ENCODE measurements at regions not wholly inside any gene's neighbourhood (a gene's known extent, or its start where the extent isn't known, plus 50 kb on each side); places are given as distances from the start of the nearest gene placed in this dataset.

- WGBS (ENCODE audit: insufficient coverage) = no CpG with 5 or more reads among the region's 4 CpGs
- Histone ChIP-seq H3K4me3 (replicated peaks in 1 of 3; ENCODE audit: low read depth in 2 of 3, low read length in 3 of 3) (no peak overlapping the region), H3K9ac (ENCODE audit: insufficient read depth, low read length, poor library complexity, severe bottlenecking) (no peak overlapping the region), H3K9me3 (replicated peaks in 1 of 2; ENCODE audit: control insufficient read depth in 1 of 2, insufficient read depth in 1 of 2, low read length in 2 of 2) (no peaks in the 10 kb centered on the region), H3K36me3 (replicated peaks in 1 of 2; ENCODE audit: control insufficient read depth in 1 of 2, insufficient read depth in 2 of 2, low read length in 2 of 2) (no peaks in the 10 kb centered on the region), H3K27ac (ENCODE audit: low read depth in 1 of 2, low read length in 2 of 2) (no peak overlapping the region), H3K4me2 (replicated peaks; ENCODE audit: extremely low read depth, low read length, poor library complexity, severe bottlenecking) (no peak overlapping the region), H2AFZ (ENCODE audit: insufficient read depth, low read depth, low read length, poor library complexity, severe bottlenecking) (no peak overlapping the region), H3K79me2 (ENCODE audit: insufficient read depth, low read length) (no peaks in the 10 kb centered on the region), H3K27me3 (ENCODE audit: control insufficient read depth in 2 of 2, insufficient read depth in 2 of 2, low read length in 2 of 2) (no peaks in the 10 kb centered on the region), H3K4me1 (ENCODE audit: control insufficient read depth in 1 of 2, insufficient read depth in 2 of 2, low read length in 2 of 2) (no peaks in the 10 kb centered on the region), H4K20me1 (ENCODE audit: insufficient read depth, low read length) (no peaks in the 10 kb centered on the region)
- Mint-ChIP-seq H3K27ac (no peak overlapping the region), H3K4me1 (no peaks in the 10 kb centered on the region), H3K9me3 (peaks cover 0 to 7% (median 0%) of the 10 kb centered on the region in 7 donors), H3K4me3 (no peak overlapping the region), H3K36me3 (no peaks in the 10 kb centered on the region), H3K27me3 (ENCODE audit: low read depth in 3 of 3) (peaks cover 0 to 6% (median 2%) of the 10 kb centered on the region in 3 donors)
- intact Hi-C loops (cut with micrococcal nuclease) = no loop called here
- TF ChIP-seq CTCF (IDR thresholded peaks at IDR 0.05) = no peak
- no peak for DNase-seq
Observed at GRCh38 chr15:59841036-59841435, 151.9 kb upstream of the BNIP2 start.

GRCh38 chr15:59839906-59840305, 150.8 kb upstream of the BNIP2 start:
- H3K27ac Mint-ChIP-seq = no peak overlapping the region

More at GRCh38 chr15:59839906-59840305, 150.8 kb upstream of the BNIP2 start:
- H3K27ac ChIP-seq (ENCODE audit: low read depth in 1 of 2, low read length in 2 of 2) = no peak overlapping the region
- no peaks in the 10 kb centered on the region for H3K4me1 ChIP-seq (ENCODE audit: control insufficient read depth in 1 of 2, insufficient read depth in 2 of 2, low read length in 2 of 2)
- Mint-ChIP-seq H3K27me3 (ENCODE audit: low read depth in 3 of 3) (peaks cover 2 to 6% (median 3%) of the 10 kb centered on the region in 3 donors), H3K36me3 (no peaks in the 10 kb centered on the region), H3K4me3 (no peak overlapping the region), H3K4me1 (no peaks in the 10 kb centered on the region), H3K9me3 (peaks cover 0 to 7% (median 0%) of the 10 kb centered on the region in 7 donors)
- H4K20me1 ChIP-seq (ENCODE audit: insufficient read depth, low read length) = no peaks in the 10 kb centered on the region
- no peaks in the 10 kb centered on the region for H3K36me3 ChIP-seq (replicated peaks in 1 of 2; ENCODE audit: control insufficient read depth in 1 of 2, insufficient read depth in 2 of 2, low read length in 2 of 2)
- no peaks in the 10 kb centered on the region for H3K79me2 ChIP-seq (ENCODE audit: insufficient read depth, low read length)
- H2AFZ ChIP-seq (ENCODE audit: insufficient read depth, low read depth, low read length, poor library complexity, severe bottlenecking) = no peak overlapping the region
- intact Hi-C loops (cut with micrococcal nuclease) = no loop called here
- no peaks in the 10 kb centered on the region for H3K27me3 ChIP-seq (ENCODE audit: control insufficient read depth in 2 of 2, insufficient read depth in 2 of 2, low read length in 2 of 2)
- no peak for TF ChIP-seq CTCF (IDR thresholded peaks at IDR 0.05)
- H3K9me3 ChIP-seq (replicated peaks in 1 of 2; ENCODE audit: control insufficient read depth in 1 of 2, insufficient read depth in 1 of 2, low read length in 2 of 2) = no peaks in the 10 kb centered on the region
- no CpG with 5 or more reads among the region's 2 CpGs for WGBS (ENCODE audit: insufficient coverage)
- H3K4me2 ChIP-seq (replicated peaks; ENCODE audit: extremely low read depth, low read length, poor library complexity, severe bottlenecking) = no peak overlapping the region
- no peak for DNase-seq
- H3K4me3 ChIP-seq (replicated peaks in 1 of 3; ENCODE audit: low read depth in 2 of 3, low read length in 3 of 3) = no peak overlapping the region
- H3K9ac ChIP-seq (ENCODE audit: insufficient read depth, low read length, poor library complexity, severe bottlenecking) = no peak overlapping the region
